ENCODE measurements at regions not wholly inside any gene's neighbourhood (a gene's known extent, or its start where the extent isn't known, plus 50 kb on each side); places are given as distances from the start of the nearest gene placed in this dataset.

DNA sequence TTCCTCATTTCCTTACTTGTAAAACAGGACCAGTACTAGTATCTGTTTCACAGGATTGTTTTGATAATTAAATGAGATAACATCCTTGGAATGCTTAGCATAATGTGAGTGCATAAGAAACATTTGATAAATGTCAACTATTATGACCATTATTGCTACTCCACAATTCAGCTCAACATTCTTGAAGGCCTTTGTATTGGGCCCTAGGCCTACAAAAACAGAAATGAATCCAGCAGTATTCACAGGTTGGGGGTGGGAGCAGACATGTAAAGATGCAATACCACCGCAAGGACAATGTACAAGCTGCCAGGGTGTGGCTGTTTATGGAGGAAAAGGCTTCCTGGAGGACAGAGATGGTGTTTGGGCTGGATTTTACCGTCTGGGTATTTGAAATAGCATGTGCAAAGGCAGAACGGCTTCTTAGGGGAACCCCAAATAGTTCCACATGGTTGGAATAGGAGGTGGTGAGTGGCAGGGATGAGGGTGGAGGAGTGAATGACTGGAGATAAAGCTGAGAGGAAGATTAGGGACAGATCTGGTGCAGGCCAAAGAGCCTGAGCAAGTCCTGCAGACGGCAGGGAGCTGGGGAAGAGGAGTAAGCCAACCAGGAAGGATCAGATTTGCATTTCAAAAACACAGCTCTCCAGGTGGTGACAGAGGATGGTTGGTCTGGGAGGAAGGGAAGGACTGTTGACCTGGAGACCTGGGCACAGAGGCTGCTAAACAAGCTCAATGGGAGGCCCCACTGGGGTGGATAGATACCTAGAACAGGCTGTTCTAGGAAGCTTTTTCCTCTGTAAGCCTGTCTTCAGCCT lies 57.0 kb upstream of the EPB41L1 start:
- TF ChIP-seq, protein P1, sequence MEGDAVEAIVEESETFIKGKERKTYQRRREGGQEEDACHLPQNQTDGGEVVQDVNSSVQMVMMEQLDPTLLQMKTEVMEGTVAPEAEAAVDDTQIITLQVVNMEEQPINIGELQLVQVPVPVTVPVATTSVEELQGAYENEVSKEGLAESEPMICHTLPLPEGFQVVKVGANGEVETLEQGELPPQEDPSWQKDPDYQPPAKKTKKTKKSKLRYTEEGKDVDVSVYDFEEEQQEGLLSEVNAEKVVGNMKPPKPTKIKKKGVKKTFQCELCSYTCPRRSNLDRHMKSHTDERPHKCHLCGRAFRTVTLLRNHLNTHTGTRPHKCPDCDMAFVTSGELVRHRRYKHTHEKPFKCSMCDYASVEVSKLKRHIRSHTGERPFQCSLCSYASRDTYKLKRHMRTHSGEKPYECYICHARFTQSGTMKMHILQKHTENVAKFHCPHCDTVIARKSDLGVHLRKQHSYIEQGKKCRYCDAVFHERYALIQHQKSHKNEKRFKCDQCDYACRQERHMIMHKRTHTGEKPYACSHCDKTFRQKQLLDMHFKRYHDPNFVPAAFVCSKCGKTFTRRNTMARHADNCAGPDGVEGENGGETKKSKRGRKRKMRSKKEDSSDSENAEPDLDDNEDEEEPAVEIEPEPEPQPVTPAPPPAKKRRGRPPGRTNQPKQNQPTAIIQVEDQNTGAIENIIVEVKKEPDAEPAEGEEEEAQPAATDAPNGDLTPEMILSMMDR (IDR thresholded peaks at IDR 0.05), result no peak
- no peak for TF ChIP-seq POLR2A (IDR thresholded peaks at IDR 0.05)
